Mucosa of descending colon (tissue), 3 donors: ENCODE measurements at regions not wholly inside any gene's neighbourhood (a gene's known extent, or its start where the extent isn't known, plus 50 kb on each side); places are given as distances from the start of the nearest gene placed in this dataset.

ENCODE experiments used
- ATAC-seq: fragments of 200-7000 bp; cut with Tn5 transposase; one replicate; pipeline ENCODE4 v1.9.1; 2020; ENCODE audit warnings: mild to moderate bottlenecking, moderate library complexity
- DNase-seq, 3 donors: peaks; one replicate each; pipeline ENCODE4 v3.0.0-alpha.2; 2020
- H3K36me3 ChIP-seq: fragments of 200-600 bp; one replicate; pipeline ENCODE4 v1.8.0; 2021; ENCODE audit warnings: low read depth, mild to moderate bottlenecking
- H3K4me1 ChIP-seq: fragments of 200-600 bp; one replicate; pipeline ENCODE4 v1.8.0; 2021; ENCODE audit warnings: low read depth, mild to moderate bottlenecking
- H3K4me3 ChIP-seq: fragments of 200-600 bp; one replicate; pipeline ENCODE4 v1.8.0; 2021; ENCODE audit warnings: mild to moderate bottlenecking
- H3K9me3 ChIP-seq: fragments of 200-600 bp; one replicate; pipeline ENCODE4 v1.8.0; 2021; ENCODE audit warnings: mild to moderate bottlenecking
- CTCF ChIP-seq: fragments of 200-600 bp; IDR thresholded peaks from one replicate; pipeline ENCODE4 v1.8.0; 2022; ENCODE audit warnings: antibody characterized with exemption, mild to moderate bottlenecking
- intact Hi-C, 2 donors: fragments of 100-400 bp; cut with DNase I in 1 of 2; cut with micrococcal nuclease in 1 of 2; formaldehyde crosslinking; loops; one replicate each; pipeline versions ENCODE4 v1.11.0 to v1.11.1; 2022; cut with DNase I, micrococcal nuclease
- donor health status: DM: no; HTN: no; CAD: no; lungs with moderate emphysema.
- donor health status: DM: no; HTN: no; CAD: no.
- donor health status: DM: no; HTN: yes; CAD: no.

- peak; percentile 87 for ATAC-seq
- DNase-seq = peak in 1 of 3 donors; percentile 19
- TF ChIP-seq CTCF = no peak
Observed at GRCh38 chr11:114783805-114784204, 105.5 kb downstream of the NXPE2 start.

GRCh38 chr11:114784216-114784615 is 105.9 kb downstream of the NXPE2 start:
- peak; percentile 37 for ATAC-seq
- DNase-seq = no peak
- Histone ChIP-seq H3K36me3 (no peaks in the 10 kb centered on the region), H3K4me3 (no peak overlapping the region), H3K9me3 (no peaks in the 10 kb centered on the region), H3K4me1 (peaks cover 16% of the 10 kb centered on the region)
- intact Hi-C loops = no loop called here
- TF ChIP-seq CTCF = no peak

More at GRCh38 chr11:114783805-114784204, 105.5 kb downstream of the NXPE2 start:
- H3K9me3 ChIP-seq = no peaks in the 10 kb centered on the region
- peaks cover 16% of the 10 kb centered on the region for H3K4me1 ChIP-seq
- H3K36me3 ChIP-seq = no peaks in the 10 kb centered on the region
- intact Hi-C loops = no loop called here
- no peak overlapping the region for H3K4me3 ChIP-seq

GRCh38 chr11:114784891-114785290 is 106.6 kb downstream of the NXPE2 start:
- no peak for ATAC-seq
- Histone ChIP-seq H3K4me1 (peaks cover 16% of the 10 kb centered on the region), H3K9me3 (no peaks in the 10 kb centered on the region), H3K4me3 (no peak overlapping the region), H3K36me3 (no peaks in the 10 kb centered on the region)
- intact Hi-C loops = no loop called here
- TF ChIP-seq CTCF = no peak
- DNase-seq = no peak

DNA sequence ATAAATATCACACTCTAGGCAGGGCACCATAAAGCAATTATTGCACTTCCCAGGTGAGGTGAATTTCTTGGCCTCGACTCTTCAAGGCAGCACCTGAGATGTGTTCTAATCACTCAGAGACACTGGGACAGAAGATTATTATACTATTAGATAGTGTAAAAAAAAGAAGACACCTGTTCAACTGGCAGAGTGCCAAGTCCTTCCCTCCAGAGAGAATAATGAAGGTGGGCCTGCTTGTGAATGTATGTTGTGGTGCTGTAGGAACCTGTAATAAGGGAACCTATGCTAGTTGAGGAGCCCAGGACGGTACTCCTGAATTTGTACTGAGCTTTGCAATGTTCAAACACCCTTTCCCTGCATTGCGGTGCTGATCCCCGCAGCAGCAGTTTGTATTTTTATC is 107.5 kb downstream of the NXPE2 start:
- ATAC-seq = no peak
- intact Hi-C loops = no loop called here
- no peak for DNase-seq
- no peak for TF ChIP-seq CTCF
- Histone ChIP-seq H3K4me1 (peaks cover 16% of the 10 kb centered on the region), H3K4me3 (no peak overlapping the region), H3K9me3 (no peaks in the 10 kb centered on the region), H3K36me3 (no peaks in the 10 kb centered on the region)

GRCh38 chr11:114787126-114787525 is 108.8 kb downstream of the NXPE2 start:
- intact Hi-C loops = no loop called here
- ATAC-seq = no peak
- no peak for DNase-seq
- Histone ChIP-seq H3K9me3 (no peaks in the 10 kb centered on the region), H3K4me1 (peaks cover 16% of the 10 kb centered on the region), H3K4me3 (no peak overlapping the region), H3K36me3 (no peaks in the 10 kb centered on the region)
- no peak for TF ChIP-seq CTCF

DNA sequence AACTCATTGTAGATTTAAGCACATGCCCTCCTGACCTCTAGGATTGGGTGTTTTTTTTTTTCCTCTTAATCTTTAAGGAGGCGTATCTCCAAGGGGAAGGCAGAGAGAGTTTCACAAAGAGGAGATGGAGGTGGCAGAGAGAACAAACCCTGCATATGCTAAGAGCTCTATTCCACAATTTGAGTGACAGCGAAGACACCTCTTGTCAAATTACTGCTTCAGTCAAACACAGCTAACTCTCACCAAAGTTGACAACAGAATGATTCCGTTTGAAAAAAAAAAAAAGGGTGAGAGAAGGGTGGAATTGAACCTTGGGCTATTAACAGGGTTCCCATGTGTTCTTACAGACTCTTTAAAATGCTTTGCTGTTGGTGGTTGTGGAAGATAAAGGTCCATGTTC is 112.6 kb downstream of the NXPE2 start:
- intact Hi-C loops = no loop called here
- H3K9me3 ChIP-seq = no peaks in the 10 kb centered on the region
- no peak overlapping the region for H3K4me3 ChIP-seq
- ATAC-seq (no peak), DNase-seq (no peak)
- no peak for TF ChIP-seq CTCF
- no peaks in the 10 kb centered on the region for H3K36me3 ChIP-seq
- H3K4me1 ChIP-seq = no peaks in the 10 kb centered on the region
